ENCODE measurements at regions not wholly inside any gene's neighbourhood (a gene's known extent, or its start where the extent isn't known, plus 50 kb on each side); places are given as distances from the start of the nearest gene placed in this dataset.

DNA sequence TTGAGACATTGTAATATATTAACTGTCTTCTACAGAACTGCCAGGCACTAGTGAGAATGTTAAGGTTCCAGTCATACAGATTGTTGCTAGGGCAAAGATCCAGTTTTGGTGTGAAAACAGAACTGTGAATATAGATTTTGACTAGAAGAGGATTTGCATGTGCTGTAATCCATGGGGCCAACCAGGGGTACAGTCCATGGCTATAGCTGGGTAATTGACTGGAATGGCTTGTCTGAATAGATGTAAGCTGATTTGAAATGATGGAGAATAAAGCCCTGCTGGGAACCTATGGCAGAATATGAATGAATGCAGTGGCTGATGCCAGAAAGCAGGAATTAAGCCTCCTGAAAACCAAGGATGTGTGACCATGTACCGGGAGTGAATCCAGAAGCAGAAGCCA lies 748.5 kb upstream of the CDH10 start:
- no peak overlapping the region for H3K4me3 ChIP-seq (ENCODE audit: low read depth in 1 of 5, low read length in 5 of 5)
- H3K9me3 ChIP-seq (ENCODE audit: control insufficient read depth in 5 of 5, low read length in 5 of 5): no peaks in the 10 kb centered on the region
- no peak overlapping the region for H3K27ac ChIP-seq (ENCODE audit: low read depth, low read length)
- no peaks in the 10 kb centered on the region for H3K4me1 ChIP-seq (ENCODE audit: control insufficient read depth in 5 of 5, insufficient read depth in 5 of 5, low read length in 5 of 5)
- no peaks in the 10 kb centered on the region for H3K36me3 ChIP-seq (ENCODE audit: control insufficient read depth in 5 of 5, insufficient read depth in 5 of 5, low read length in 5 of 5)
- H3K9ac ChIP-seq (ENCODE audit: low read length in 5 of 5): no peak overlapping the region
- no peaks in the 10 kb centered on the region for H3K27me3 ChIP-seq (ENCODE audit: control insufficient read depth in 5 of 5, insufficient read depth in 4 of 5, low read length in 5 of 5)

GRCh38 chr5:25387953-25388352 lies 743.2 kb upstream of the CDH10 start:
- no peaks in the 10 kb centered on the region for H3K36me3 ChIP-seq (ENCODE audit: control insufficient read depth in 5 of 5, insufficient read depth in 5 of 5, low read length in 5 of 5)
- no peaks in the 10 kb centered on the region for H3K27me3 ChIP-seq (ENCODE audit: control insufficient read depth in 5 of 5, insufficient read depth in 4 of 5, low read length in 5 of 5)
- no peak overlapping the region for H3K27ac ChIP-seq (ENCODE audit: low read depth, low read length)
- no peaks in the 10 kb centered on the region for H3K4me1 ChIP-seq (ENCODE audit: control insufficient read depth in 5 of 5, insufficient read depth in 5 of 5, low read length in 5 of 5)
- no peak overlapping the region for H3K4me3 ChIP-seq (ENCODE audit: low read depth in 1 of 5, low read length in 5 of 5)
- H3K9me3 ChIP-seq (ENCODE audit: control insufficient read depth in 5 of 5, low read length in 5 of 5): peaks cover 0 to 3% (median 0%) of the 10 kb centered on the region in 5 donors
- no peak overlapping the region for H3K9ac ChIP-seq (ENCODE audit: low read length in 5 of 5)

- Histone ChIP-seq H3K27me3 (ENCODE audit: control insufficient read depth in 5 of 5, insufficient read depth in 4 of 5, low read length in 5 of 5) (no peaks in the 10 kb centered on the region), H3K27ac (ENCODE audit: low read depth, low read length) (no peak overlapping the region), H3K9ac (ENCODE audit: low read length in 5 of 5) (no peak overlapping the region), H3K36me3 (ENCODE audit: control insufficient read depth in 5 of 5, insufficient read depth in 5 of 5, low read length in 5 of 5) (no peaks in the 10 kb centered on the region), H3K4me1 (ENCODE audit: control insufficient read depth in 5 of 5, insufficient read depth in 5 of 5, low read length in 5 of 5) (no peaks in the 10 kb centered on the region), H3K4me3 (ENCODE audit: low read depth in 1 of 5, low read length in 5 of 5) (no peak overlapping the region), H3K9me3 (ENCODE audit: control insufficient read depth in 5 of 5, low read length in 5 of 5) (peaks cover 2 to 14% (median 2%) of the 10 kb centered on the region in 5 donors)
Observed at GRCh38 chr5:25362799-25363198, 718.0 kb upstream of the CDH10 start.

DNA sequence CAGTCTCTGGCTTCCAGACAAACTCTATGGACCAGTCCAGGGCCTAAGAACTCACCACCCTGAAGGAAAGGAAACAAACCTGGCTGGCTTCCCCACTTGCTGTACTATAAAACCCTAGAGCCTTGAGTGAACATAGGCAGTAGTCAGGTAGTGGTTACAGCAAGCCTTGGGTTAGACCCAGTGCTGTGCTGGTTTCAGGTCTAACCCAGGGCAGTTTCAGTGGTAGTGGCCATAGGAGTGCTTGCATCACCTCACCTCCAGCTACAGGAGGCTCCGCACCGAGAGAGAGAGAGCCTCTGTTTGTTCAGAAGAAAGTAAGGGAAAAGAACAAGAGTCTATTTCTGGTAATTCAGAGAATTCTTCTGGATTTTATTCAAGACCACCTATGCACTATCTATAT lies 714.1 kb upstream of the CDH10 start:
- no peaks in the 10 kb centered on the region for H3K36me3 ChIP-seq (ENCODE audit: control insufficient read depth in 5 of 5, insufficient read depth in 5 of 5, low read length in 5 of 5)
- H3K4me1 ChIP-seq (ENCODE audit: control insufficient read depth in 5 of 5, insufficient read depth in 5 of 5, low read length in 5 of 5): no peaks in the 10 kb centered on the region
- H3K27me3 ChIP-seq (ENCODE audit: control insufficient read depth in 5 of 5, insufficient read depth in 4 of 5, low read length in 5 of 5): no peaks in the 10 kb centered on the region
- peaks cover 2 to 17% (median 3%) of the 10 kb centered on the region in 5 donors for H3K9me3 ChIP-seq (ENCODE audit: control insufficient read depth in 5 of 5, low read length in 5 of 5)
- no peak overlapping the region for H3K27ac ChIP-seq (ENCODE audit: low read depth, low read length)
- H3K9ac ChIP-seq (ENCODE audit: low read length in 5 of 5): no peak overlapping the region
- H3K4me3 ChIP-seq (ENCODE audit: low read depth in 1 of 5, low read length in 5 of 5): no peak overlapping the region

GRCh38 chr5:25357605-25358004 lies 712.8 kb upstream of the CDH10 start:
- H3K27ac ChIP-seq (ENCODE audit: low read depth, low read length): no peak overlapping the region
- no peaks in the 10 kb centered on the region for H3K27me3 ChIP-seq (ENCODE audit: control insufficient read depth in 5 of 5, insufficient read depth in 4 of 5, low read length in 5 of 5)
- no peaks in the 10 kb centered on the region for H3K4me1 ChIP-seq (ENCODE audit: control insufficient read depth in 5 of 5, insufficient read depth in 5 of 5, low read length in 5 of 5)
- no peak overlapping the region for H3K4me3 ChIP-seq (ENCODE audit: low read depth in 1 of 5, low read length in 5 of 5)
- H3K9me3 ChIP-seq (ENCODE audit: control insufficient read depth in 5 of 5, low read length in 5 of 5): peaks cover 2 to 11% (median 3%) of the 10 kb centered on the region in 5 donors
- H3K36me3 ChIP-seq (ENCODE audit: control insufficient read depth in 5 of 5, insufficient read depth in 5 of 5, low read length in 5 of 5): no peaks in the 10 kb centered on the region
- no peak overlapping the region for H3K9ac ChIP-seq (ENCODE audit: low read length in 5 of 5)

GRCh38 chr5:25349746-25350145 lies 705.0 kb upstream of the CDH10 start:
- no peak overlapping the region for H3K4me3 ChIP-seq (ENCODE audit: low read depth in 1 of 5, low read length in 5 of 5)
- no peak overlapping the region for H3K9ac ChIP-seq (ENCODE audit: low read length in 5 of 5)
- no peak overlapping the region for H3K27ac ChIP-seq (ENCODE audit: low read depth, low read length)
- H3K36me3 ChIP-seq (ENCODE audit: control insufficient read depth in 5 of 5, insufficient read depth in 5 of 5, low read length in 5 of 5): no peaks in the 10 kb centered on the region
- no peaks in the 10 kb centered on the region for H3K4me1 ChIP-seq (ENCODE audit: control insufficient read depth in 5 of 5, insufficient read depth in 5 of 5, low read length in 5 of 5)
- H3K27me3 ChIP-seq (ENCODE audit: control insufficient read depth in 5 of 5, insufficient read depth in 4 of 5, low read length in 5 of 5): no peaks in the 10 kb centered on the region
- H3K9me3 ChIP-seq (ENCODE audit: control insufficient read depth in 5 of 5, low read length in 5 of 5): no peaks in the 10 kb centered on the region

DNA sequence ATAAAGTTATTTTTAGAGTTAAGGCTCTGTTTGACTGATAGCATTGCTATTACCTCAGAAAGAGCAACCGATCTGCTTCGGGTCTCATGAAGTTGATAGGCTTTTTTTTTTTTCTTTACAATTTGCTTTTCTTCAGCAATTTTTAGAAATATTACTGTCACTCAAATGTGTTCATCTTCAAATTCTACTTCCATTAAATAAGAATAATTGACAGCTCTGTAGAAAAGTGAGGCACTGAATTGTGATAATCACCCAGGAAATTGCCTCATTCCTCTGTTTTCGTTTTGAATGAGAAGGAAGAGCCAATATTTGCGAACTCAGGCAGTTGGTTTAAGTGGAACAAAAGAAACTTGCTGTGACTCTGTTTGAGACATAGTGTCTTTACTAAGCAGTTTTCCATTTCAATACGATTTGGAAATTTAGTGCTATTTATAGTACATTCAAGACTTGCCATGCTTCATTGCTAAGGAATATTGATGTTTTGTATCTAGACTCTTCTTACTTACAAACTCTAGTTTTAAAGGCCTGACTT lies 700.5 kb upstream of the CDH10 start:
- H3K9me3 ChIP-seq (ENCODE audit: control insufficient read depth in 5 of 5, low read length in 5 of 5): no peaks in the 10 kb centered on the region
- no peak overlapping the region for H3K27ac ChIP-seq (ENCODE audit: low read depth, low read length)
- H3K9ac ChIP-seq (ENCODE audit: low read length in 5 of 5): no peak overlapping the region
- no peaks in the 10 kb centered on the region for H3K36me3 ChIP-seq (ENCODE audit: control insufficient read depth in 5 of 5, insufficient read depth in 5 of 5, low read length in 5 of 5)
- H3K27me3 ChIP-seq (ENCODE audit: control insufficient read depth in 5 of 5, insufficient read depth in 4 of 5, low read length in 5 of 5): no peaks in the 10 kb centered on the region
- H3K4me1 ChIP-seq (ENCODE audit: control insufficient read depth in 5 of 5, insufficient read depth in 5 of 5, low read length in 5 of 5): no peaks in the 10 kb centered on the region
- no peak overlapping the region for H3K4me3 ChIP-seq (ENCODE audit: low read depth in 1 of 5, low read length in 5 of 5)

GRCh38 chr5:25339541-25339940 lies 694.8 kb upstream of the CDH10 start:
- Histone ChIP-seq H3K9ac (ENCODE audit: low read length in 5 of 5) (no peak overlapping the region), H3K36me3 (ENCODE audit: control insufficient read depth in 5 of 5, insufficient read depth in 5 of 5, low read length in 5 of 5) (no peaks in the 10 kb centered on the region), H3K27ac (ENCODE audit: low read depth, low read length) (no peak overlapping the region), H3K4me3 (ENCODE audit: low read depth in 1 of 5, low read length in 5 of 5) (no peak overlapping the region), H3K9me3 (ENCODE audit: control insufficient read depth in 5 of 5, low read length in 5 of 5) (no peaks in the 10 kb centered on the region), H3K27me3 (ENCODE audit: control insufficient read depth in 5 of 5, insufficient read depth in 4 of 5, low read length in 5 of 5) (no peaks in the 10 kb centered on the region), H3K4me1 (ENCODE audit: control insufficient read depth in 5 of 5, insufficient read depth in 5 of 5, low read length in 5 of 5) (no peaks in the 10 kb centered on the region)

- H3K4me1 ChIP-seq (ENCODE audit: control insufficient read depth in 5 of 5, insufficient read depth in 5 of 5, low read length in 5 of 5): no peaks in the 10 kb centered on the region
- H3K4me3 ChIP-seq (ENCODE audit: low read depth in 1 of 5, low read length in 5 of 5): no peak overlapping the region
- H3K9me3 ChIP-seq (ENCODE audit: control insufficient read depth in 5 of 5, low read length in 5 of 5): peaks cover 0 to 8% (median 0%) of the 10 kb centered on the region in 5 donors
- H3K36me3 ChIP-seq (ENCODE audit: control insufficient read depth in 5 of 5, insufficient read depth in 5 of 5, low read length in 5 of 5): no peaks in the 10 kb centered on the region
- H3K27ac ChIP-seq (ENCODE audit: low read depth, low read length): no peak overlapping the region
- H3K27me3 ChIP-seq (ENCODE audit: control insufficient read depth in 5 of 5, insufficient read depth in 4 of 5, low read length in 5 of 5): no peaks in the 10 kb centered on the region
- no peak overlapping the region for H3K9ac ChIP-seq (ENCODE audit: low read length in 5 of 5)
Observed at GRCh38 chr5:25334350-25334749, 689.6 kb upstream of the CDH10 start.

DNA sequence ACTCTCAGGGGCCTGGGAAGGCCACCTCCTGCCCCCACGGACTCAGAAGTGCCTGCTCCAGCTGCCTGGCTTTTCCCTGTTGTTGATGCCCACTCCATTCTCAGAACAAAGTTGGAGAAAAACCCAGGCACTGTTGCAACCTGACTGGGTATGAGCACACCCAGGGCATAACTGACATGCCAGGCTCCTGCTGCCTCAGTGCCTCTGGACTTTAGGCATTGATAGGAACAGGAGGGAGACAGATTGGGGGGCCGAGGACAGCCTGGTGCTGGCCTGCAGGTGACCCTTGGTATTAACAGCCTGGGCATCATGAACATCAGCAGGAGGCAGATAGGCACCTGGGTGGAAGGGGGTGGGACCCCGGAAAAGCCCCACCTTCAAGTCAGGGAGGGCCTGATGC lies 685.9 kb upstream of the CDH10 start:
- Histone ChIP-seq H3K9me3 (ENCODE audit: control insufficient read depth in 5 of 5, low read length in 5 of 5) (peaks cover 0 to 8% (median 0%) of the 10 kb centered on the region in 5 donors), H3K27ac (ENCODE audit: low read depth, low read length) (no peak overlapping the region), H3K9ac (ENCODE audit: low read length in 5 of 5) (no peak overlapping the region), H3K4me3 (ENCODE audit: low read depth in 1 of 5, low read length in 5 of 5) (no peak overlapping the region), H3K36me3 (ENCODE audit: control insufficient read depth in 5 of 5, insufficient read depth in 5 of 5, low read length in 5 of 5) (no peaks in the 10 kb centered on the region), H3K27me3 (ENCODE audit: control insufficient read depth in 5 of 5, insufficient read depth in 4 of 5, low read length in 5 of 5) (no peaks in the 10 kb centered on the region), H3K4me1 (ENCODE audit: control insufficient read depth in 5 of 5, insufficient read depth in 5 of 5, low read length in 5 of 5) (no peaks in the 10 kb centered on the region)

DNA sequence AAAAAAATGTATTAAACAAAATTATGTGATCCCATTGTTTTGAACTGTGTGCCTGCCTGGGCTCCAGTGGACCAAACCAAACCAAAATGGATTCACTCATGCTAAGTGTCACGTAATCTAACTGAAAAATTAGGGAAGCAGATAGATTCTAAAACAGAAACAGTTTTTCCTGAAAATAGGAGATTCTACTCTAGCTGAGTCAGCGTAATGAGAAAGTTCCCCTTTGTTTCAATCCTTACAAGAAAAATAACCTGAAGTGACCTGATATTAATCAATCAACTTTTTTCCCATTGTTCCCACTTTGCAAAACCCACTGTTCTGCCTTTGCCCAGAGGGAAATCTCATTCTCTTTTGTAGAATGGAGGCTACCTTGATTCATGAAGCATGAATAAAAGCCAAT lies 682.4 kb upstream of the CDH10 start:
- no peaks in the 10 kb centered on the region for H3K27me3 ChIP-seq (ENCODE audit: control insufficient read depth in 5 of 5, insufficient read depth in 4 of 5, low read length in 5 of 5)
- no peak overlapping the region for H3K27ac ChIP-seq (ENCODE audit: low read depth, low read length)
- H3K4me1 ChIP-seq (ENCODE audit: control insufficient read depth in 5 of 5, insufficient read depth in 5 of 5, low read length in 5 of 5): no peaks in the 10 kb centered on the region
- H3K9ac ChIP-seq (ENCODE audit: low read length in 5 of 5): no peak overlapping the region
- no peaks in the 10 kb centered on the region for H3K36me3 ChIP-seq (ENCODE audit: control insufficient read depth in 5 of 5, insufficient read depth in 5 of 5, low read length in 5 of 5)
- H3K9me3 ChIP-seq (ENCODE audit: control insufficient read depth in 5 of 5, low read length in 5 of 5): peaks cover 0 to 8% (median 0%) of the 10 kb centered on the region in 5 donors
- H3K4me3 ChIP-seq (ENCODE audit: low read depth in 1 of 5, low read length in 5 of 5): no peak overlapping the region
